A549 (cell line): ENCODE measurements at regions not wholly inside any gene's neighbourhood (a gene's known extent, or its start where the extent isn't known, plus 50 kb on each side); places are given as distances from the start of the nearest gene placed in this dataset.
A peak's percentile ranks its signal among the peaks of the same experiment; 100 is the strongest.

Experiments
- BCL3 ChIP-seq: fragments of >200 bp; sonication (Bioruptor Twin); formaldehyde crosslinking; IDR thresholded peaks from 3 replicates; pipeline ENCODE4 v1.6.1; 2016
- BHLHE40 ChIP-seq: IDR thresholded peaks from 2 replicates; pipeline ENCODE4 v1.6.1; 2012; ENCODE audit warnings: low read depth, low read length, inconsistent platforms
- CTCF ChIP-seq: fragments of >200 bp; sonication (Bioruptor Twin); formaldehyde crosslinking; IDR thresholded peaks from 3 replicates; pipeline ENCODE4 v1.5.1; 2016
- EP300 ChIP-seq, 2 experiments: fragments of >200 bp; sonication (Bioruptor Twin); formaldehyde crosslinking; IDR thresholded peaks; 2 replicates in 1 of 2; 3 replicates in 1 of 2; pipeline ENCODE4 v1.6.1; 2016 to 2017
- ESRRA ChIP-seq: fragments of 150-350 bp; IDR thresholded peaks from 2 replicates; pipeline ENCODE4 v1.6.1; 2014; ENCODE audit warnings: mild to moderate bottlenecking, low read length, borderline replicate concordance
- FOXS1 ChIP-seq: fragments of 250-450 bp; sonication (Bioruptor Pico); IDR thresholded peaks from 2 replicates; pipeline ENCODE4 v1.5.0; 2020; ENCODE audit warnings: mild to moderate bottlenecking, moderate library complexity
- HOXA7 ChIP-seq: fragments of 250-450 bp; sonication (Bioruptor Pico); IDR thresholded peaks from 2 replicates; pipeline ENCODE4 v1.5.0; 2020; ENCODE audit warnings: mild to moderate bottlenecking, moderate library complexity
- JUN ChIP-seq, 2 experiments: fragments of >200 bp; sonication (Bioruptor Twin); formaldehyde crosslinking; IDR thresholded peaks; 2 replicates in 1 of 2; 3 replicates in 1 of 2; pipeline ENCODE4 v1.6.1; 2016 to 2017
- KDM1A ChIP-seq: fragments of 200-600 bp; sonication (generic); IDR thresholded peaks from 2 replicates; pipeline ENCODE4 v1.6.1; 2016; ENCODE audit warnings: low read depth, mild to moderate bottlenecking
- PBX3 ChIP-seq: IDR thresholded peaks from 2 replicates; pipeline ENCODE4 v1.6.1; 2012
- POLR2A ChIP-seq: IDR thresholded peaks from 2 replicates; pipeline ENCODE4 v1.6.1; 2012; ENCODE audit warnings: mild to moderate bottlenecking, low read length
- RFX5 ChIP-seq: fragments of 450-650 bp; IDR thresholded peaks from 2 replicates; pipeline ENCODE4 v1.7.1; 2014; ENCODE audit warnings: antibody characterized with exemption, mild to moderate bottlenecking, moderate library complexity
- SREBF2 ChIP-seq: fragments of 450-650 bp; IDR thresholded peaks from 2 replicates; pipeline ENCODE4 v1.6.1; 2014; ENCODE audit warnings: mild to moderate bottlenecking, moderate library complexity

- TF ChIP-seq CTCF (peak; percentile 23; the same call in 2 of the 3 replicates), JUN (IDR thresholded peaks at IDR 0.05) (no peak), KDM1A (no peak), SREBF2 (no peak), BCL3 (no peak), EP300 (IDR thresholded peaks at IDR 0.05) (no peak), HOXA7 (CRISPR knock-in tag) (no peak), RFX5 (no peak), PBX3 (no peak), POLR2A (no peak), ESRRA (no peak), FOXS1 (CRISPR knock-in tag) (no peak), BHLHE40 (no peak)
These were observed 187.1 kb downstream of the KITLG start for GRCh38 chr12:88393017-88393767.
